Smooth muscle cell (in vitro differentiated cells): ENCODE measurements at regions not wholly inside any gene's neighbourhood (a gene's known extent, or its start where the extent isn't known, plus 50 kb on each side); places are given as distances from the start of the nearest gene placed in this dataset.
A peak's percentile ranks its signal among the peaks of the same experiment; 100 is the strongest.

ENCODE experiments used
- DNase-seq: peaks from one replicate; lab custom pipeline; 2025; ENCODE audit not compliant: unreplicated experiment; lab: John Stamatoyannopoulos, UW
- H2AFZ ChIP-seq: fragments of 200-600 bp; sonication (generic); 2 replicates; pipeline ENCODE4 v1.6.0; 2016; ENCODE audit warnings: antibody characterized with exemption, low read depth, mild to moderate bottlenecking
- H3F3A ChIP-seq: fragments of 200-600 bp; sonication (generic); 2 replicates; pipeline ENCODE4 v1.6.0; 2017; ENCODE audit warnings: antibody characterized with exemption, low read depth
- H3K27ac ChIP-seq: fragments of 200-600 bp; sonication (generic); 2 replicates; pipeline ENCODE4 v1.5.1; 2016; ENCODE audit warnings: low read depth, mild to moderate bottlenecking
- H3K27me3 ChIP-seq: fragments of 200-600 bp; sonication (generic); 2 replicates; pipeline ENCODE4 v1.6.1; 2016; ENCODE audit warnings: low read depth, mild to moderate bottlenecking
- H3K36me3 ChIP-seq: fragments of 200-600 bp; sonication (generic); 2 replicates; pipeline ENCODE4 v1.5.1; 2016; ENCODE audit warnings: low read depth
- H3K4me1 ChIP-seq: fragments of 200-600 bp; sonication (generic); 2 replicates; pipeline ENCODE4 v1.5.1; 2016; ENCODE audit warnings: low read depth
- H3K4me2 ChIP-seq: fragments of 200-600 bp; sonication (generic); 2 replicates; pipeline ENCODE4 v1.6.0; 2016; ENCODE audit warnings: mild to moderate bottlenecking
- H3K4me3 ChIP-seq: fragments of 200-600 bp; sonication (generic); 2 replicates; pipeline ENCODE4 v1.5.1; 2016; ENCODE audit warnings: mild to moderate bottlenecking
- H3K79me2 ChIP-seq: fragments of 200-600 bp; sonication (generic); 2 replicates; pipeline ENCODE4 v1.6.0; 2016; ENCODE audit warnings: low read depth, mild to moderate bottlenecking
- H3K9ac ChIP-seq: fragments of 200-600 bp; sonication (generic); 2 replicates; pipeline ENCODE4 v1.6.0; 2016; ENCODE audit warnings: low read depth
- H3K9me3 ChIP-seq: fragments of 200-600 bp; sonication (generic); replicated peaks from 2 replicates; pipeline ENCODE4 v1.5.1; 2016; ENCODE audit warnings: low read depth
- H4K20me1 ChIP-seq: fragments of 200-600 bp; sonication (generic); 2 replicates; pipeline ENCODE4 v1.6.0; 2016; ENCODE audit warnings: low read depth
- CTCF ChIP-seq: fragments of 200-600 bp; sonication (generic); IDR thresholded peaks from 2 replicates; pipeline ENCODE4 v1.5.1; 2017; ENCODE audit warnings: borderline replicate concordance, mild to moderate bottlenecking, antibody characterized with exemption; ENCODE audit not compliant: insufficient read depth, poor library complexity, severe bottlenecking
- WGBS: methylation state at CpG from one replicate; pipeline ENCODE4 v1.1.7; 2016; ENCODE audit warnings: low lambda C conversion rate; 5-methylcytosine and 5-hydroxymethylcytosine counted together

GRCh38 chr7:148540041-148540738, 50.4 kb upstream of the C7orf33 start:
- Histone ChIP-seq H3K9me3 (no peaks in the 10 kb centered on the region), H3K79me2 (no peaks in the 10 kb centered on the region), H2AFZ (no peak overlapping the region), H4K20me1 (no peaks in the 10 kb centered on the region), H3F3A (no peaks in the 10 kb centered on the region), H3K27me3 (no peaks in the 10 kb centered on the region), H3K36me3 (no peaks in the 10 kb centered on the region), H3K4me3 (no peak overlapping the region), H3K27ac (peak overlapping the region; percentile 37), H3K4me1 (no peaks in the 10 kb centered on the region), H3K9ac (no peak overlapping the region), H3K4me2 (no peak overlapping the region)
- no peak for TF ChIP-seq CTCF
- WGBS = 61% methylated on average over 11 of the region's 11 CpGs
- no peak for DNase-seq
